ENCODE measurements at regions not wholly inside any gene's neighbourhood (a gene's known extent, or its start where the extent isn't known, plus 50 kb on each side); places are given as distances from the start of the nearest gene placed in this dataset.

- TF ChIP-seq CTCF (IDR thresholded peaks at IDR 0.05 in 2 of 3, conservative IDR thresholded peaks at IDR 0.05 in 1 of 3; ENCODE audit: insufficient read depth in 2 of 3, low read depth in 1 of 3, low read length in 3 of 3): no peak
- TF ChIP-seq POLR3A (IDR thresholded peaks at IDR 0.05; ENCODE audit: borderline replicate concordance, extremely low read depth, insufficient read depth, insufficient read length): no peak
- TF ChIP-seq YY1 (IDR thresholded peaks at IDR 0.05; ENCODE audit: borderline replicate concordance in 1 of 3, control insufficient read depth in 1 of 3, extremely low read depth in 1 of 3, insufficient read depth in 3 of 3, insufficient read length in 1 of 3, insufficient replicate concordance in 2 of 3, low read depth in 1 of 3, low read length in 2 of 3): no peak
- TF ChIP-seq CBX8 (IDR thresholded peaks at IDR 0.05; ENCODE audit: borderline replicate concordance, extremely low read depth, low read depth, low read length, poor library complexity, severe bottlenecking): no peak
- no peak for TF ChIP-seq E2F5 (CRISPR knock-in tag; IDR thresholded peaks at IDR 0.05)
- TF ChIP-seq SRSF3 (IDR thresholded peaks at IDR 0.05; ENCODE audit: insufficient read depth, low read length): no peak
- TF ChIP-seq NRF1 (conservative IDR thresholded peaks at IDR 0.05 in 1 of 2, IDR thresholded peaks at IDR 0.05 in 1 of 2): no peak
- no peak for TF ChIP-seq ZC3H11A (IDR thresholded peaks at IDR 0.05; ENCODE audit: low read depth, low read length)
- no peak for TF ChIP-seq FOXP1 (CRISPR knock-in tag; IDR thresholded peaks at IDR 0.05)
- no peak for TF ChIP-seq TSC22D4 (tag; IDR thresholded peaks at IDR 0.05)
- TF ChIP-seq POLR2AphosphoS5 (IDR thresholded peaks at IDR 0.05; ENCODE audit: control insufficient read depth, insufficient read depth, low read depth, low read length): no peak
- no peak for TF ChIP-seq CHD4 (IDR thresholded peaks at IDR 0.05; ENCODE audit: insufficient read depth, insufficient replicate concordance, low read depth, low read length, poor library complexity, severe bottlenecking)
- no peak for TF ChIP-seq MYC (IDR thresholded peaks at IDR 0.05; ENCODE audit: low read depth, low read length)
- no peak for TF ChIP-seq MYC (CRISPR knock-in tag; IDR thresholded peaks at IDR 0.05; ENCODE audit: borderline replicate concordance, low read depth)
Observed at GRCh38 chr12:24373004-24373403, 423.5 kb upstream of the SOX5 start.
